GM21825 (cell line): ENCODE measurements at regions not wholly inside any gene's neighbourhood (a gene's known extent, or its start where the extent isn't known, plus 50 kb on each side); places are given as distances from the start of the nearest gene placed in this dataset.

Experiments
- ATAC-seq: cut with Tn5 transposase; IDR thresholded peaks from one replicate; pipeline ENCODE4 v1.9.1; 2021; ENCODE audit warnings: mild to moderate bottlenecking, moderate library complexity; ENCODE audit not compliant: unreplicated experiment

GRCh38 chr4:177923888-177924287, 481.7 kb upstream of the AGA start:
- no peak for ATAC-seq

- no peak for ATAC-seq
These were observed 494.8 kb upstream of the AGA start for GRCh38 chr4:177937041-177937440.

GRCh38 chr4:177938226-177938625, 496.0 kb upstream of the AGA start:
- ATAC-seq, result no peak

GRCh38 chr4:177945268-177945667, 503.0 kb upstream of the AGA start:
- ATAC-seq, result no peak

- no peak for ATAC-seq
These were observed 505.4 kb upstream of the AGA start for GRCh38 chr4:177947607-177948006.

GRCh38 chr4:177948853-177949252, 506.6 kb upstream of the AGA start:
- ATAC-seq, result no peak

- ATAC-seq, result no peak
These were observed 508.8 kb upstream of the AGA start for GRCh38 chr4:177951026-177951425.

- ATAC-seq, result no peak
These were observed 510.5 kb upstream of the AGA start for GRCh38 chr4:177952723-177953122.

GRCh38 chr4:177957596-177958360, 515.5 kb upstream of the AGA start:
- no peak for ATAC-seq

- ATAC-seq, result no peak
These were observed 518.3 kb upstream of the AGA start for GRCh38 chr4:177960566-177960965.

GRCh38 chr4:177961761-177962380, 519.6 kb upstream of the AGA start:
- no peak for ATAC-seq

- no peak for ATAC-seq
These were observed 521.8 kb upstream of the AGA start for GRCh38 chr4:177964061-177964460.

- no peak for ATAC-seq
These were observed 522.5 kb upstream of the AGA start for GRCh38 chr4:177964693-177965168.

GRCh38 chr4:177967328-177967727, 525.1 kb upstream of the AGA start:
- ATAC-seq, result no peak

GRCh38 chr4:177968817-177969442, 526.7 kb upstream of the AGA start:
- ATAC-seq, result no peak

- no peak for ATAC-seq
These were observed 532.2 kb upstream of the AGA start for GRCh38 chr4:177974461-177974860.

- ATAC-seq, result no peak
These were observed 533.2 kb upstream of the AGA start for GRCh38 chr4:177975315-177975987.

GRCh38 chr4:177986236-177986635, 544.0 kb upstream of the AGA start:
- ATAC-seq, result no peak

GRCh38 chr4:177987896-177988295, 545.7 kb upstream of the AGA start:
- ATAC-seq, result no peak

GRCh38 chr4:177989503-177990201, 547.4 kb upstream of the AGA start:
- no peak for ATAC-seq

- ATAC-seq, result no peak
These were observed 560.9 kb upstream of the AGA start for GRCh38 chr4:178003098-178003657.
